ENCODE measurements at regions not wholly inside any gene's neighbourhood (a gene's known extent, or its start where the extent isn't known, plus 50 kb on each side); places are given as distances from the start of the nearest gene placed in this dataset.

- no peaks in the 10 kb centered on the region for H3K9me3 ChIP-seq
- ChIA-PET CTCF (no interaction called here), POLR2A (no interaction called here)
- no peak for DNase-seq
- Mint-ChIP-seq H3K27ac (ENCODE audit: unreplicated experiment) (no peak overlapping the region), H3K36me3 (ENCODE audit: insufficient read depth, unreplicated experiment) (no peaks in the 10 kb centered on the region), H3K27me3 (ENCODE audit: insufficient read depth, unreplicated experiment) (no peaks in the 10 kb centered on the region), H3K9me3 (ENCODE audit: unreplicated experiment) (no peaks in the 10 kb centered on the region), H3K4me1 (ENCODE audit: low read depth, unreplicated experiment) (peaks cover 12% of the 10 kb centered on the region), H3K4me3 (ENCODE audit: unreplicated experiment) (no peak overlapping the region)
- H3K4me3 ChIP-seq (ENCODE audit: low read depth, low read length) = no peak overlapping the region
- TF ChIP-seq CTCF (IDR thresholded peaks at IDR 0.05; ENCODE audit: insufficient read depth in 1 of 2, low read depth in 1 of 2, low read length in 1 of 2, severe bottlenecking in 1 of 2, unreplicated experiment in 1 of 2) = no peak
- no peaks in the 10 kb centered on the region for H3K36me3 ChIP-seq (ENCODE audit: control insufficient read depth, insufficient read depth, low read length)
- no peaks in the 10 kb centered on the region for H3K27me3 ChIP-seq (replicated peaks; ENCODE audit: control insufficient read depth, insufficient read depth, low read length)
- intact Hi-C loops (cut with micrococcal nuclease; ENCODE audit: unreplicated experiment) = loop anchor here (10.0 kb wide), 1 partner anchor 191 kb away; no protein-coding TSS in a partner anchor
- H3K4me1 ChIP-seq = peaks cover 11% of the 10 kb centered on the region
- no TSS peak for BruUV-seq (replicated peaks)
Observed at GRCh38 chr14:80005561-80005960, 205.7 kb downstream of the DIO2 start.

- peaks cover 11% of the 10 kb centered on the region for H3K4me1 ChIP-seq
- CTCF ChIA-PET = no interaction called here
- no peak for DNase-seq
- Mint-ChIP-seq H3K27me3 (ENCODE audit: insufficient read depth, unreplicated experiment) (no peaks in the 10 kb centered on the region), H3K4me3 (ENCODE audit: unreplicated experiment) (no peak overlapping the region), H3K4me1 (ENCODE audit: low read depth, unreplicated experiment) (peaks cover 12% of the 10 kb centered on the region), H3K9me3 (ENCODE audit: unreplicated experiment) (peaks cover 6% of the 10 kb centered on the region), H3K27ac (ENCODE audit: unreplicated experiment) (no peak overlapping the region), H3K36me3 (ENCODE audit: insufficient read depth, unreplicated experiment) (no peaks in the 10 kb centered on the region)
- no peaks in the 10 kb centered on the region for H3K27me3 ChIP-seq (replicated peaks; ENCODE audit: control insufficient read depth, insufficient read depth, low read length)
- BruUV-seq (replicated peaks) = no TSS peak
- H3K4me3 ChIP-seq (ENCODE audit: low read depth, low read length) = no peak overlapping the region
- no peak for TF ChIP-seq CTCF (IDR thresholded peaks at IDR 0.05; ENCODE audit: insufficient read depth in 1 of 2, low read depth in 1 of 2, low read length in 1 of 2, severe bottlenecking in 1 of 2, unreplicated experiment in 1 of 2)
- POLR2A ChIA-PET = no interaction called here
- no peaks in the 10 kb centered on the region for H3K36me3 ChIP-seq (ENCODE audit: control insufficient read depth, insufficient read depth, low read length)
- intact Hi-C loops (cut with micrococcal nuclease; ENCODE audit: unreplicated experiment) = loop anchor here (10.0 kb wide), 1 partner anchor 190 kb away; no protein-coding TSS in a partner anchor
- no peaks in the 10 kb centered on the region for H3K9me3 ChIP-seq
Observed at GRCh38 chr14:80004871-80005270, 206.4 kb downstream of the DIO2 start.

GRCh38 chr14:80003138-80003537 is 208.2 kb downstream of the DIO2 start:
- no peak overlapping the region for H3K4me3 Mint-ChIP-seq (ENCODE audit: unreplicated experiment)
- H3K27ac Mint-ChIP-seq (ENCODE audit: unreplicated experiment) = no peak overlapping the region
- no peaks in the 10 kb centered on the region for H3K27me3 Mint-ChIP-seq (ENCODE audit: insufficient read depth, unreplicated experiment)
- intact Hi-C loops (cut with micrococcal nuclease; ENCODE audit: unreplicated experiment) = loop anchor here (1.0 to 10.0 kb wide), 2 partner anchors 188 to 833 kb away; no protein-coding TSS in a partner anchor
- POLR2A ChIA-PET = no interaction called here
- no peak overlapping the region for H3K4me3 ChIP-seq (ENCODE audit: low read depth, low read length)
- peaks cover 8% of the 10 kb centered on the region for H3K9me3 Mint-ChIP-seq (ENCODE audit: unreplicated experiment)
- H3K4me1 Mint-ChIP-seq (ENCODE audit: low read depth, unreplicated experiment) = peaks cover 12% of the 10 kb centered on the region
- no peaks in the 10 kb centered on the region for H3K36me3 Mint-ChIP-seq (ENCODE audit: insufficient read depth, unreplicated experiment)
- H3K36me3 ChIP-seq (ENCODE audit: control insufficient read depth, insufficient read depth, low read length) = no peaks in the 10 kb centered on the region
- peak in 1 of 2 experiments; percentile 25 for DNase-seq
- H3K9me3 ChIP-seq = no peaks in the 10 kb centered on the region
- TF ChIP-seq CTCF (IDR thresholded peaks at IDR 0.05; ENCODE audit: insufficient read depth in 1 of 2, low read depth in 1 of 2, low read length in 1 of 2, severe bottlenecking in 1 of 2, unreplicated experiment in 1 of 2) = no peak
- H3K27me3 ChIP-seq (replicated peaks; ENCODE audit: control insufficient read depth, insufficient read depth, low read length) = no peaks in the 10 kb centered on the region
- peaks cover 11% of the 10 kb centered on the region for H3K4me1 ChIP-seq
- CTCF ChIA-PET = no interaction called here
- BruUV-seq (replicated peaks) = no TSS peak

Measured in Caco-2 (cell line).